ENCODE measurements at regions not wholly inside any gene's neighbourhood (a gene's known extent, or its start where the extent isn't known, plus 50 kb on each side); places are given as distances from the start of the nearest gene placed in this dataset.

DNA sequence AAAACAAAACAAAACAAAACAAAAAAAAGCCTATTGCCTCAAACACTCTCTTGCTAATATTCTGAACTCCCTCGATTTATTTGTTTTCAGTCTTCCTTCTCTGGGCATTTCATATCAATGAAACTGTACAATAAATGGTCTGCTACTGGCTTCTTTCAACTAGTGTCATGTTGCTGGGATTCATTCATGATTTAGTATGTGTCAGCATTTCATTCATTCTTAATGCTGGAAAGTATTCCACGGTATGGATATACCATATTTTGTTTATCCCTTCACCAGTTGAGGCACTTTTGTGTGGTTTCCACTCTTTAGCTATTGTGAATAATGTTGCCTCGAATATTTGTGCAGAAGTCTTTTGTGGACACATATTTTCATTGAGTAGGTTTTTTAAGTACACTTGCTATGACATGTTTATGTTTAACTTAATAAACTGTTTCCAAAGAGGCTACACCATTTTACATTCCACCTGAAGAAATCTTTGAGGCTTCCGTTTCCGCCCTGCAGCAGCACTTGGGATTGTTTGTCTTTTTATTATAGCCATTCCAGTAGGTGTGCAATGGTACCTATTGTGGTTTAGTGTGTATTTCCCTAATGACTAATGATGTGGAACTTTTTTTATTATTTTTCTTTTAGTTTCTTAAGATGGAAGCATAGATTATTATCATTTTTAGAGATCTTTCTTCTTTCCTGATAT lies 543.6 kb upstream of the SOX11 start:
- no peaks in the 10 kb centered on the region for H3K27me3 ChIP-seq (ENCODE audit: control insufficient read depth, insufficient read depth, low read length)
- TF ChIP-seq CTCF (IDR thresholded peaks at IDR 0.05; ENCODE audit: insufficient read depth, low read length, poor library complexity, severe bottlenecking), result no peak
- DNase-seq (ENCODE audit: low read depth), result no peak
- no peak overlapping the region for H3K4me3 ChIP-seq (ENCODE audit: low read depth, low read length)
- no peaks in the 10 kb centered on the region for H3K36me3 ChIP-seq (ENCODE audit: control insufficient read depth, insufficient read depth, low read length)

GRCh38 chr2:5150871-5151270 lies 541.3 kb upstream of the SOX11 start:
- no peak for TF ChIP-seq CTCF (IDR thresholded peaks at IDR 0.05; ENCODE audit: insufficient read depth, low read length, poor library complexity, severe bottlenecking)
- Histone ChIP-seq H3K4me3 (ENCODE audit: low read depth, low read length) (no peak overlapping the region), H3K27me3 (ENCODE audit: control insufficient read depth, insufficient read depth, low read length) (no peaks in the 10 kb centered on the region), H3K36me3 (ENCODE audit: control insufficient read depth, insufficient read depth, low read length) (no peaks in the 10 kb centered on the region)
- DNase-seq (ENCODE audit: low read depth), result no peak

DNA sequence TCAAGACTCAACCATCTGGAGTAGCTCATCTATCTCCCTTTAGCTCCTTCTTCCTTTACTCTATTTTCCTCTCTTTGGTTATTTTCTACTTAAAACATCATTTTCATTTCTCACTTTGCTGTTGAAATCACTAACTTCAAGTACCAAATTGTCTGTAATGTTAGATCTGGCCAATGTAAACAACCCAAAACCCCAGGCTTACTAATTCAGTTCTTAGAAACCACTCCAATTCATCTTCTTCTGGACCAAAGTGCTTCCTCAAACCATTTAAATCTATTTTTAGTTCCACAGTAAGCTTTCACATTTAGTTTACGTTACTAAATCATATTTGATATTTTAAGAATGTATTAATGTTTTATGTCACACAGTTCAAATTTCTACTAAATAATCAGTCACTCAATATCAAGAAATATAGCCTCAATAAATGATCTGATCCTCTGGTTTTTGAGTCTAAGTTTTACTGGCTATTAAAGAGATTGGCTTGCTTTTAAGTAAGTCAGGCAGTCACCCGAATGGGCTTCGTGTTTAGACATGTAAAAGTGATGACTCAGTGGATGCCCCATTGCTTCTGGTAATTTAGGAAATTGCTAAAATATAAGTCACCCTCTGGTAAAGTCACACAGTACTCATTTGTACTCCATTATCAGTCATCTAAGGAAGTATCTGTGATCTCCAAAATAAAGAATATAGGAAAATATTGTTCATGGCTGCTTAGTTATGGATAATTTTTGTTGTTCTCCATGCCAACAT lies 527.2 kb upstream of the SOX11 start:
- no peaks in the 10 kb centered on the region for H3K27me3 ChIP-seq (ENCODE audit: control insufficient read depth, insufficient read depth, low read length)
- no peak overlapping the region for H3K4me3 ChIP-seq (ENCODE audit: low read depth, low read length)
- H3K36me3 ChIP-seq (ENCODE audit: control insufficient read depth, insufficient read depth, low read length), result no peaks in the 10 kb centered on the region
- TF ChIP-seq CTCF (IDR thresholded peaks at IDR 0.05; ENCODE audit: insufficient read depth, low read length, poor library complexity, severe bottlenecking), result no peak
- peak; percentile 79 for DNase-seq (ENCODE audit: low read depth)

DNA sequence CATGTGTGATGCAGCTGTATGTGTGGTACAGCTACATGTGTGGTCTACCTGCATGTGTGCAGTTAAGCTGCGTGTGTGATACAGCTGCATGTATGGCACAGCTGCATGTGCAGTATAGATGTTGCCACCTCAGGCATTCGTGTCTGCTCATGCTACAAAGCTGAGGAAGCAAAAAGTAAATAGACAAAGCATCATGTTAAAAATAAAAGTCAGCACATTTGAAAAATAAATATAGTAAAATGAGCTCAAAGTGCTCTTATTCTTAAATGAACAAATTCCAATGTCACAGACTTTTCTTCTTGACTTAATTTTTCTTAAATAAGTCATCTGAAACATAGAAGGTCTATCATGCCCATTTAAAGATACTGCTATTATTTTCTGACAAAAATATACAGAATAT lies 519.3 kb upstream of the SOX11 start:
- Histone ChIP-seq H3K4me3 (ENCODE audit: low read depth, low read length) (no peak overlapping the region), H3K36me3 (ENCODE audit: control insufficient read depth, insufficient read depth, low read length) (no peaks in the 10 kb centered on the region), H3K27me3 (ENCODE audit: control insufficient read depth, insufficient read depth, low read length) (no peaks in the 10 kb centered on the region)
- DNase-seq (ENCODE audit: low read depth), result no peak
- no peak for TF ChIP-seq CTCF (IDR thresholded peaks at IDR 0.05; ENCODE audit: insufficient read depth, low read length, poor library complexity, severe bottlenecking)

GRCh38 chr2:5173876-5174535 lies 518.2 kb upstream of the SOX11 start:
- H3K36me3 ChIP-seq (ENCODE audit: control insufficient read depth, insufficient read depth, low read length), result no peaks in the 10 kb centered on the region
- no peak overlapping the region for H3K4me3 ChIP-seq (ENCODE audit: low read depth, low read length)
- DNase-seq (ENCODE audit: low read depth), result no peak
- no peak for TF ChIP-seq CTCF (IDR thresholded peaks at IDR 0.05; ENCODE audit: insufficient read depth, low read length, poor library complexity, severe bottlenecking)
- no peaks in the 10 kb centered on the region for H3K27me3 ChIP-seq (ENCODE audit: control insufficient read depth, insufficient read depth, low read length)
